Transverse colon (tissue), 4 donors: ENCODE measurements at regions not wholly inside any gene's neighbourhood (a gene's known extent, or its start where the extent isn't known, plus 50 kb on each side); places are given as distances from the start of the nearest gene placed in this dataset.

ENCODE experiments used
- POLR2A ChIP-seq: fragments of 450-650 bp; IDR thresholded peaks from one replicate; pipeline ENCODE4 v1.6.1; 2016; ENCODE audit warnings: antibody characterized with exemption, mild to moderate bottlenecking, moderate library complexity
- POLR2AphosphoS5 ChIP-seq, 3 donors: sonication (generic); formaldehyde crosslinking; IDR thresholded peaks; one replicate each; pipeline ENCODE4 v1.6.1; 2016; ENCODE audit warnings: antibody characterized with exemption in 3 of 3
- TF ChIP-seq, protein P1 (sequence below), 5 experiments: fragments of 200-600 bp in 3 of 5; fragments of 450-650 bp in 2 of 5; sonication (generic) in 3 of 5; IDR thresholded peaks; 1 replicate in 2 of 5; 2 replicates in 3 of 5; pipeline ENCODE4 v1.5.1; 2016 to 2017; ENCODE audit warnings: antibody characterized with exemption in 5 of 5, inconsistent platforms in 3 of 5, mild to moderate bottlenecking in 2 of 5, moderate library complexity in 1 of 5

DNA sequence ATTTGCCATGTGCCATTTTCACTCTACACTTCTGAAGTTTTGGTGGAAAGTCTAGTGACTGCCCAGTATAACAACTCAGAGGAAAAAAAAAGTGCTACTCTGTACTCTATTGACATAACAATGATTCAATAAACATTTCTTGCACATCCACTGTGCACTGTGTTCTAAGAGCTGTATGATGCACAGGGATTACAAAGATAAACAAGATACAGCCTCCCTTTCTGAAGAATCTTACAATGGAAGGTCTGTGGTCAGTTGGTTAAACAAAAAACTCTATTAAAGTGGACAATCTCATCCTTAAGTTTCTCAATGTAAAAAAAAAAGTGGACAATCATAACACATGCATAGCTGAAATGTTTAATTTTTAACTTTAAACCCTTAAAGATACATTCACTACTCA is 105.7 kb upstream of the RASSF8 start:
- no peak for TF ChIP-seq POLR2A
- TF ChIP-seq, protein P1, sequence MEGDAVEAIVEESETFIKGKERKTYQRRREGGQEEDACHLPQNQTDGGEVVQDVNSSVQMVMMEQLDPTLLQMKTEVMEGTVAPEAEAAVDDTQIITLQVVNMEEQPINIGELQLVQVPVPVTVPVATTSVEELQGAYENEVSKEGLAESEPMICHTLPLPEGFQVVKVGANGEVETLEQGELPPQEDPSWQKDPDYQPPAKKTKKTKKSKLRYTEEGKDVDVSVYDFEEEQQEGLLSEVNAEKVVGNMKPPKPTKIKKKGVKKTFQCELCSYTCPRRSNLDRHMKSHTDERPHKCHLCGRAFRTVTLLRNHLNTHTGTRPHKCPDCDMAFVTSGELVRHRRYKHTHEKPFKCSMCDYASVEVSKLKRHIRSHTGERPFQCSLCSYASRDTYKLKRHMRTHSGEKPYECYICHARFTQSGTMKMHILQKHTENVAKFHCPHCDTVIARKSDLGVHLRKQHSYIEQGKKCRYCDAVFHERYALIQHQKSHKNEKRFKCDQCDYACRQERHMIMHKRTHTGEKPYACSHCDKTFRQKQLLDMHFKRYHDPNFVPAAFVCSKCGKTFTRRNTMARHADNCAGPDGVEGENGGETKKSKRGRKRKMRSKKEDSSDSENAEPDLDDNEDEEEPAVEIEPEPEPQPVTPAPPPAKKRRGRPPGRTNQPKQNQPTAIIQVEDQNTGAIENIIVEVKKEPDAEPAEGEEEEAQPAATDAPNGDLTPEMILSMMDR (IDR thresholded peaks at IDR 0.05) = no peak
- TF ChIP-seq POLR2AphosphoS5 (IDR thresholded peaks at IDR 0.05) = no peak
